ENCODE measurements at regions not wholly inside any gene's neighbourhood (a gene's known extent, or its start where the extent isn't known, plus 50 kb on each side); places are given as distances from the start of the nearest gene placed in this dataset.

- no peaks in the 10 kb centered on the region for H3K27me3 ChIP-seq (ENCODE audit: control insufficient read depth, insufficient read depth, low read length)
- no peak for TF ChIP-seq CTCF (IDR thresholded peaks at IDR 0.05; ENCODE audit: insufficient read depth, low read length, poor library complexity, severe bottlenecking)
- DNase-seq (ENCODE audit: low read depth) = no peak
- H3K4me3 ChIP-seq (ENCODE audit: low read depth, low read length) = no peak overlapping the region
- H3K36me3 ChIP-seq (ENCODE audit: control insufficient read depth, insufficient read depth, low read length) = no peaks in the 10 kb centered on the region
Measured at GRCh38 chr13:57302604-57303003, 135.6 kb downstream of the PRR20E start.

GRCh38 chr13:57311009-57311586, 144.1 kb downstream of the PRR20E start:
- Histone ChIP-seq H3K27me3 (ENCODE audit: control insufficient read depth, insufficient read depth, low read length) (no peaks in the 10 kb centered on the region), H3K4me3 (ENCODE audit: low read depth, low read length) (no peak overlapping the region), H3K36me3 (ENCODE audit: control insufficient read depth, insufficient read depth, low read length) (no peaks in the 10 kb centered on the region)
- DNase-seq (ENCODE audit: low read depth) = no peak
- no peak for TF ChIP-seq CTCF (IDR thresholded peaks at IDR 0.05; ENCODE audit: insufficient read depth, low read length, poor library complexity, severe bottlenecking)

- H3K27me3 ChIP-seq (ENCODE audit: control insufficient read depth, insufficient read depth, low read length) = no peaks in the 10 kb centered on the region
- no peaks in the 10 kb centered on the region for H3K36me3 ChIP-seq (ENCODE audit: control insufficient read depth, insufficient read depth, low read length)
- H3K4me3 ChIP-seq (ENCODE audit: low read depth, low read length) = no peak overlapping the region
- DNase-seq (ENCODE audit: low read depth) = no peak
- TF ChIP-seq CTCF (IDR thresholded peaks at IDR 0.05; ENCODE audit: insufficient read depth, low read length, poor library complexity, severe bottlenecking) = no peak
Measured at GRCh38 chr13:57314897-57315520, 148.0 kb downstream of the PRR20E start.

GRCh38 chr13:57326532-57326931, 159.5 kb downstream of the PRR20E start:
- no peaks in the 10 kb centered on the region for H3K36me3 ChIP-seq (ENCODE audit: control insufficient read depth, insufficient read depth, low read length)
- no peak for TF ChIP-seq CTCF (IDR thresholded peaks at IDR 0.05; ENCODE audit: insufficient read depth, low read length, poor library complexity, severe bottlenecking)

GRCh38 chr13:57340878-57341277, 173.9 kb downstream of the PRR20E start:
- Histone ChIP-seq H3K4me3 (ENCODE audit: low read depth, low read length) (no peak overlapping the region), H3K27me3 (ENCODE audit: control insufficient read depth, insufficient read depth, low read length) (no peaks in the 10 kb centered on the region), H3K36me3 (ENCODE audit: control insufficient read depth, insufficient read depth, low read length) (no peaks in the 10 kb centered on the region)
- DNase-seq (ENCODE audit: low read depth) = no peak
- TF ChIP-seq CTCF (IDR thresholded peaks at IDR 0.05; ENCODE audit: insufficient read depth, low read length, poor library complexity, severe bottlenecking) = no peak

More at GRCh38 chr13:57326532-57326931, 159.5 kb downstream of the PRR20E start:
- no peak for DNase-seq (ENCODE audit: low read depth)
- no peaks in the 10 kb centered on the region for H3K27me3 ChIP-seq (ENCODE audit: control insufficient read depth, insufficient read depth, low read length)
- H3K4me3 ChIP-seq (ENCODE audit: low read depth, low read length) = no peak overlapping the region

GRCh38 chr13:57345526-57345925, 178.5 kb downstream of the PRR20E start:
- no peak for TF ChIP-seq CTCF (IDR thresholded peaks at IDR 0.05; ENCODE audit: insufficient read depth, low read length, poor library complexity, severe bottlenecking)
- Histone ChIP-seq H3K36me3 (ENCODE audit: control insufficient read depth, insufficient read depth, low read length) (no peaks in the 10 kb centered on the region), H3K4me3 (ENCODE audit: low read depth, low read length) (no peak overlapping the region), H3K27me3 (ENCODE audit: control insufficient read depth, insufficient read depth, low read length) (no peaks in the 10 kb centered on the region)
- DNase-seq (ENCODE audit: low read depth) = no peak
